Cardiac muscle cell (in vitro differentiated cells and primary cell): ENCODE measurements at regions not wholly inside any gene's neighbourhood (a gene's known extent, or its start where the extent isn't known, plus 50 kb on each side); places are given as distances from the start of the nearest gene placed in this dataset.
"Not testable (repeated sequence)": the region's sequence is repeated elsewhere in the genome, so short reads cannot be mapped to it uniquely, and the experiment has no call there.

Experiments
- DNase-seq, 2 donors: peaks; one replicate each; pipeline versions ENCODE4 v3.0.0 to v3.0.0-alpha.2; 2010 to 2017; ENCODE audit warnings: low read depth in 1 of 2, low spot score in 1 of 2
- H3K27ac ChIP-seq: fragments of 200-600 bp; sonication (generic); 2 replicates; pipeline ENCODE4 v1.5.1; 2016
- H3K27me3 ChIP-seq: fragments of 200-600 bp; sonication (generic); 2 replicates; pipeline ENCODE4 v1.6.0; 2016; ENCODE audit warnings: control low read depth
- H3K36me3 ChIP-seq: fragments of 200-600 bp; sonication (generic); 2 replicates; pipeline ENCODE4 v1.5.1; 2016; ENCODE audit warnings: control low read depth
- H3K4me1 ChIP-seq: fragments of 200-600 bp; sonication (generic); 2 replicates; pipeline ENCODE4 v1.8.1; 2017; ENCODE audit warnings: low read depth, mild to moderate bottlenecking, mixed run types
- H3K4me3 ChIP-seq: fragments of 200-600 bp; sonication (generic); 2 replicates; pipeline ENCODE4 v1.5.1; 2016; ENCODE audit warnings: mild to moderate bottlenecking
- H3K9me3 ChIP-seq: fragments of 200-600 bp; sonication (generic); 2 replicates; pipeline ENCODE4 v1.5.1; 2017; ENCODE audit warnings: low read depth, mild to moderate bottlenecking, control low read depth
- CTCF ChIP-seq: IDR thresholded peaks from 2 replicates; pipeline ENCODE4 v1.5.1; 2012; ENCODE audit warnings: low read depth, mild to moderate bottlenecking, low read length

GRCh38 chr3:567488-568185 is 371.1 kb downstream of the CHL1 start:
- Histone ChIP-seq H3K4me3 (no peak overlapping the region), H3K4me1 (no peaks in the 10 kb centered on the region), H3K27ac (no peak overlapping the region), H3K9me3 (no peaks in the 10 kb centered on the region), H3K36me3 (no peaks in the 10 kb centered on the region), H3K27me3 (no peaks in the 10 kb centered on the region)
- TF ChIP-seq CTCF, result no peak
- DNase-seq, result no peak

GRCh38 chr3:579529-579928 is 383.0 kb downstream of the CHL1 start:
- H3K36me3 ChIP-seq, H3K9me3 ChIP-seq, H3K27ac ChIP-seq, H3K4me3 ChIP-seq, H3K4me1 ChIP-seq, DNase-seq, H3K27me3 ChIP-seq: not testable (repeated sequence)

GRCh38 chr3:589066-589465 is 392.5 kb downstream of the CHL1 start:
- H3K4me3 ChIP-seq, H3K9me3 ChIP-seq, H3K27me3 ChIP-seq, H3K4me1 ChIP-seq, H3K36me3 ChIP-seq, DNase-seq, H3K27ac ChIP-seq: not testable (repeated sequence)

- H3K4me3 ChIP-seq, DNase-seq, H3K9me3 ChIP-seq, H3K27me3 ChIP-seq, H3K4me1 ChIP-seq, H3K36me3 ChIP-seq, H3K27ac ChIP-seq: not testable (repeated sequence)
Measured at GRCh38 chr3:597304-597703, 400.7 kb downstream of the CHL1 start.

- H3K27me3 ChIP-seq, H3K36me3 ChIP-seq, H3K4me1 ChIP-seq, H3K4me3 ChIP-seq, H3K27ac ChIP-seq, H3K9me3 ChIP-seq, DNase-seq: not testable (repeated sequence)
Measured at GRCh38 chr3:597746-598145, 401.2 kb downstream of the CHL1 start.

GRCh38 chr3:607480-607879 is 410.9 kb downstream of the CHL1 start:
- H3K4me1 ChIP-seq, H3K4me3 ChIP-seq, H3K27me3 ChIP-seq, H3K27ac ChIP-seq, H3K9me3 ChIP-seq, DNase-seq, H3K36me3 ChIP-seq: not testable (repeated sequence)

GRCh38 chr3:621714-622113 is 425.2 kb downstream of the CHL1 start:
- Histone ChIP-seq H3K4me1 (no peaks in the 10 kb centered on the region), H3K4me3 (no peak overlapping the region), H3K27me3 (no peaks in the 10 kb centered on the region), H3K9me3 (no peaks in the 10 kb centered on the region), H3K27ac (no peak overlapping the region), H3K36me3 (no peaks in the 10 kb centered on the region)
- DNase-seq, result no peak
- no peak for TF ChIP-seq CTCF

- H3K4me3 ChIP-seq, result no peak overlapping the region
- no peaks in the 10 kb centered on the region for H3K27me3 ChIP-seq
- TF ChIP-seq CTCF, result no peak
- H3K9me3 ChIP-seq, result no peaks in the 10 kb centered on the region
- no peaks in the 10 kb centered on the region for H3K36me3 ChIP-seq
- no peak for DNase-seq
- no peaks in the 10 kb centered on the region for H3K4me1 ChIP-seq
- H3K27ac ChIP-seq, result no peak overlapping the region
Measured at GRCh38 chr3:622314-622713, 425.8 kb downstream of the CHL1 start.
